Upper lobe of right lung (tissue), 1 donor: ENCODE measurements at regions not wholly inside any gene's neighbourhood (a gene's known extent, or its start where the extent isn't known, plus 50 kb on each side); places are given as distances from the start of the nearest gene placed in this dataset.

ENCODE experiments used
- ATAC-seq: fragments of 200-7000 bp; cut with Tn5 transposase; one replicate; pipeline ENCODE4 v1.9.1; 2020; ENCODE audit warnings: mild to moderate bottlenecking, moderate library complexity
- DNase-seq: peaks from one replicate; pipeline ENCODE4 v3.0.0-alpha.2; 2020
- H3K27ac ChIP-seq: fragments of 200-600 bp; one replicate; pipeline ENCODE4 v1.8.0; 2022
- H3K27me3 ChIP-seq: fragments of 200-600 bp; one replicate; pipeline ENCODE4 v1.8.0; 2022; ENCODE audit warnings: mild to moderate bottlenecking
- H3K36me3 ChIP-seq: fragments of 200-600 bp; one replicate; pipeline ENCODE4 v1.8.0; 2022
- H3K4me1 ChIP-seq: fragments of 200-600 bp; one replicate; pipeline ENCODE4 v1.8.0; 2022
- H3K4me3 ChIP-seq: fragments of 200-600 bp; one replicate; pipeline ENCODE4 v1.8.0; 2022; ENCODE audit warnings: mild to moderate bottlenecking
- H3K9me3 ChIP-seq: fragments of 200-600 bp; one replicate; pipeline ENCODE4 v1.8.0; 2022
- intact Hi-C: fragments of 100-400 bp; cut with DNase I; formaldehyde crosslinking; loops from one replicate; pipeline ENCODE4 v1.11.0; 2022
- TF ChIP-seq, protein P1 (sequence below): fragments of 200-600 bp; IDR thresholded peaks from one replicate; pipeline ENCODE4 v1.8.0; 2022; ENCODE audit warnings: antibody characterized with exemption
- donor health status: DM: no; HTN: yes; CAD: no; lungs with severe emphysema.

- intact Hi-C loops: no loop called here
- Histone ChIP-seq H3K4me3 (no peak overlapping the region), H3K27ac (no peak overlapping the region), H3K4me1 (no peaks in the 10 kb centered on the region), H3K9me3 (no peaks in the 10 kb centered on the region), H3K36me3 (no peaks in the 10 kb centered on the region), H3K27me3 (no peaks in the 10 kb centered on the region)
- TF ChIP-seq, protein P1, sequence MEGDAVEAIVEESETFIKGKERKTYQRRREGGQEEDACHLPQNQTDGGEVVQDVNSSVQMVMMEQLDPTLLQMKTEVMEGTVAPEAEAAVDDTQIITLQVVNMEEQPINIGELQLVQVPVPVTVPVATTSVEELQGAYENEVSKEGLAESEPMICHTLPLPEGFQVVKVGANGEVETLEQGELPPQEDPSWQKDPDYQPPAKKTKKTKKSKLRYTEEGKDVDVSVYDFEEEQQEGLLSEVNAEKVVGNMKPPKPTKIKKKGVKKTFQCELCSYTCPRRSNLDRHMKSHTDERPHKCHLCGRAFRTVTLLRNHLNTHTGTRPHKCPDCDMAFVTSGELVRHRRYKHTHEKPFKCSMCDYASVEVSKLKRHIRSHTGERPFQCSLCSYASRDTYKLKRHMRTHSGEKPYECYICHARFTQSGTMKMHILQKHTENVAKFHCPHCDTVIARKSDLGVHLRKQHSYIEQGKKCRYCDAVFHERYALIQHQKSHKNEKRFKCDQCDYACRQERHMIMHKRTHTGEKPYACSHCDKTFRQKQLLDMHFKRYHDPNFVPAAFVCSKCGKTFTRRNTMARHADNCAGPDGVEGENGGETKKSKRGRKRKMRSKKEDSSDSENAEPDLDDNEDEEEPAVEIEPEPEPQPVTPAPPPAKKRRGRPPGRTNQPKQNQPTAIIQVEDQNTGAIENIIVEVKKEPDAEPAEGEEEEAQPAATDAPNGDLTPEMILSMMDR: no peak
- DNase-seq (no peak), ATAC-seq (no peak)
Measured at GRCh38 chr9:118729981-118730380, 639.3 kb downstream of the BRINP1 start.

GRCh38 chr9:118732998-118733397 lies 636.2 kb downstream of the BRINP1 start:
- H3K4me1 ChIP-seq: no peaks in the 10 kb centered on the region
- no peaks in the 10 kb centered on the region for H3K36me3 ChIP-seq
- TF ChIP-seq, protein P1: no peak
- intact Hi-C loops: no loop called here
- H3K27ac ChIP-seq: no peak overlapping the region
- H3K27me3 ChIP-seq: no peaks in the 10 kb centered on the region
- ATAC-seq (no peak), DNase-seq (no peak)
- peaks cover 12% of the 10 kb centered on the region for H3K9me3 ChIP-seq
- H3K4me3 ChIP-seq: no peak overlapping the region

- Histone ChIP-seq H3K4me1 (no peaks in the 10 kb centered on the region), H3K27me3 (no peaks in the 10 kb centered on the region), H3K9me3 (peaks cover 12% of the 10 kb centered on the region), H3K4me3 (no peak overlapping the region), H3K36me3 (no peaks in the 10 kb centered on the region), H3K27ac (no peak overlapping the region)
- ATAC-seq (no peak), DNase-seq (no peak)
- intact Hi-C loops: no loop called here
- TF ChIP-seq, protein P1: no peak
Measured at GRCh38 chr9:118734696-118735095, 634.5 kb downstream of the BRINP1 start.

GRCh38 chr9:118736406-118736805 lies 632.8 kb downstream of the BRINP1 start:
- intact Hi-C loops: no loop called here
- H3K4me1 ChIP-seq: no peaks in the 10 kb centered on the region
- TF ChIP-seq, protein P1: no peak
- no peaks in the 10 kb centered on the region for H3K27me3 ChIP-seq
- H3K27ac ChIP-seq: no peak overlapping the region
- DNase-seq (no peak), ATAC-seq (no peak)
- no peak overlapping the region for H3K4me3 ChIP-seq
- H3K36me3 ChIP-seq: no peaks in the 10 kb centered on the region
- H3K9me3 ChIP-seq: peaks cover 12% of the 10 kb centered on the region

GRCh38 chr9:118751077-118751847 lies 618.0 kb downstream of the BRINP1 start:
- Histone ChIP-seq H3K4me3 (no peak overlapping the region), H3K27me3 (no peaks in the 10 kb centered on the region), H3K9me3 (no peaks in the 10 kb centered on the region), H3K27ac (no peak overlapping the region), H3K4me1 (no peaks in the 10 kb centered on the region), H3K36me3 (no peaks in the 10 kb centered on the region)
- no peak for ATAC-seq
- TF ChIP-seq, protein P1: no peak
- DNase-seq: no peak
- intact Hi-C loops: no loop called here
